NCI-H524 (cell line): ENCODE measurements at regions not wholly inside any gene's neighbourhood (a gene's known extent, or its start where the extent isn't known, plus 50 kb on each side); places are given as distances from the start of the nearest gene placed in this dataset.
"Not testable (repeated sequence)": the region's sequence is repeated elsewhere in the genome, so short reads cannot be mapped to it uniquely, and the experiment has no call there.

Source experiments
- DNase-seq, 2 experiments: peaks; one replicate each; lab custom pipeline; 2025; lab: John Stamatoyannopoulos, UW

- DNase-seq: no peak
These were observed 68.0 kb downstream of the LUZP4 start for GRCh38 chrX:115357326-115358120.

- DNase-seq: not testable (repeated sequence)
These were observed 70.0 kb downstream of the LUZP4 start for GRCh38 chrX:115359508-115359907.

GRCh38 chrX:115360220-115360781 lies 70.8 kb downstream of the LUZP4 start:
- no peak for DNase-seq

- DNase-seq: peak; percentile 14 to 73
These were observed 73.0 kb downstream of the LUZP4 start for GRCh38 chrX:115362334-115363095.

- DNase-seq: peak; percentile 15 to 46
These were observed 73.9 kb downstream of the LUZP4 start for GRCh38 chrX:115363372-115363771.

GRCh38 chrX:115363897-115364296 lies 74.4 kb downstream of the LUZP4 start:
- DNase-seq: no peak

- DNase-seq: peak in 1 of 2 experiments; percentile 8
These were observed 75.2 kb downstream of the LUZP4 start for GRCh38 chrX:115364670-115365069.

GRCh38 chrX:115366535-115366934 lies 77.0 kb downstream of the LUZP4 start:
- no peak for DNase-seq

- no peak for DNase-seq
These were observed 77.9 kb downstream of the LUZP4 start for GRCh38 chrX:115367455-115367854.

GRCh38 chrX:115367951-115368350 lies 78.4 kb downstream of the LUZP4 start:
- no peak for DNase-seq

- DNase-seq: peak in 1 of 2 experiments; percentile 23
These were observed 79.4 kb downstream of the LUZP4 start for GRCh38 chrX:115368876-115369275.

GRCh38 chrX:115372152-115372551 lies 82.6 kb downstream of the LUZP4 start:
- DNase-seq: no peak

GRCh38 chrX:115373308-115373707 lies 83.8 kb downstream of the LUZP4 start:
- DNase-seq: no peak

GRCh38 chrX:115378471-115378870 lies 89.0 kb downstream of the LUZP4 start:
- DNase-seq: no peak

GRCh38 chrX:115387327-115387726 lies 97.8 kb downstream of the LUZP4 start:
- no peak for DNase-seq

GRCh38 chrX:115388879-115389278 lies 99.4 kb downstream of the LUZP4 start:
- DNase-seq: no peak

- DNase-seq: no peak
These were observed 100.6 kb downstream of the LUZP4 start for GRCh38 chrX:115390078-115390477.

GRCh38 chrX:115392031-115392430 lies 102.5 kb downstream of the LUZP4 start:
- DNase-seq: no peak

- DNase-seq: no peak
These were observed 103.4 kb downstream of the LUZP4 start for GRCh38 chrX:115392871-115393270.

- no peak for DNase-seq
These were observed 103.8 kb downstream of the LUZP4 start for GRCh38 chrX:115393271-115393670.

- not testable (repeated sequence) for DNase-seq
These were observed 105.3 kb downstream of the LUZP4 start for GRCh38 chrX:115394806-115395205.

- no peak for DNase-seq
These were observed 109.8 kb downstream of the LUZP4 start for GRCh38 chrX:115399306-115399705.

GRCh38 chrX:115400960-115401359 lies 111.4 kb downstream of the LUZP4 start:
- no peak for DNase-seq
